ENCODE measurements at regions not wholly inside any gene's neighbourhood (a gene's known extent, or its start where the extent isn't known, plus 50 kb on each side); places are given as distances from the start of the nearest gene placed in this dataset.

- no peak for DNase-seq
- TF ChIP-seq GATA1 (IDR thresholded peaks at IDR 0.05; ENCODE audit: low read depth, low read length) (no peak), POLR2A (IDR thresholded peaks at IDR 0.05; ENCODE audit: low read length) (no peak)
Observed at GRCh38 chr3:187430576-187430975, 62.4 kb downstream of the RTP4 start.

All from erythroblast (primary cell).